ENCODE measurements at regions not wholly inside any gene's neighbourhood (a gene's known extent, or its start where the extent isn't known, plus 50 kb on each side); places are given as distances from the start of the nearest gene placed in this dataset.
"Not testable (repeated sequence)": the region's sequence is repeated elsewhere in the genome, so short reads cannot be mapped to it uniquely, and the experiment has no call there.

GRCh38 chr4:66506985-66507384 is 836.7 kb upstream of the EPHA5 start:
- no peak for DNase-seq

GRCh38 chr4:66501997-66502396 is 831.7 kb upstream of the EPHA5 start:
- DNase-seq, result no peak

- DNase-seq, result no peak
These were observed 820.4 kb upstream of the EPHA5 start for GRCh38 chr4:66490729-66491128.

- DNase-seq, result no peak
These were observed 819.6 kb upstream of the EPHA5 start for GRCh38 chr4:66489783-66490452.

GRCh38 chr4:66489370-66489769 is 819.1 kb upstream of the EPHA5 start:
- DNase-seq, result no peak

- DNase-seq, result no peak
These were observed 815.8 kb upstream of the EPHA5 start for GRCh38 chr4:66486068-66486467.

GRCh38 chr4:66482186-66482585 is 811.9 kb upstream of the EPHA5 start:
- DNase-seq, result no peak

- no peak for DNase-seq
These were observed 805.3 kb upstream of the EPHA5 start for GRCh38 chr4:66475596-66475995.

- DNase-seq, result no peak
These were observed 794.8 kb upstream of the EPHA5 start for GRCh38 chr4:66465111-66465510.

- not testable (repeated sequence) for DNase-seq
These were observed 792.6 kb upstream of the EPHA5 start for GRCh38 chr4:66462890-66463289.

GRCh38 chr4:66451741-66452140 is 781.5 kb upstream of the EPHA5 start:
- DNase-seq, result no peak

- no peak for DNase-seq
These were observed 772.7 kb upstream of the EPHA5 start for GRCh38 chr4:66443008-66443407.

GRCh38 chr4:66439508-66439907 is 769.2 kb upstream of the EPHA5 start:
- no peak for DNase-seq

- DNase-seq, result no peak
These were observed 763.4 kb upstream of the EPHA5 start for GRCh38 chr4:66433706-66434105.

GRCh38 chr4:66430856-66431255 is 760.6 kb upstream of the EPHA5 start:
- DNase-seq, result no peak

GRCh38 chr4:66429276-66429675 is 759.0 kb upstream of the EPHA5 start:
- DNase-seq, result no peak

- DNase-seq, result no peak
These were observed 746.1 kb upstream of the EPHA5 start for GRCh38 chr4:66416425-66416824.

- no peak for DNase-seq
These were observed 733.9 kb upstream of the EPHA5 start for GRCh38 chr4:66404141-66404540.

GRCh38 chr4:66376921-66377320 is 706.6 kb upstream of the EPHA5 start:
- DNase-seq, result no peak

GRCh38 chr4:66376396-66376795 is 706.1 kb upstream of the EPHA5 start:
- no peak for DNase-seq

GRCh38 chr4:66373268-66373667 is 703.0 kb upstream of the EPHA5 start:
- DNase-seq, result no peak

- DNase-seq, result no peak
These were observed 702.4 kb upstream of the EPHA5 start for GRCh38 chr4:66372706-66373105.

GRCh38 chr4:66367043-66367660 is 696.9 kb upstream of the EPHA5 start:
- no peak for DNase-seq

GRCh38 chr4:66360395-66360794 is 690.1 kb upstream of the EPHA5 start:
- DNase-seq, result not testable (repeated sequence)

- no peak for DNase-seq
These were observed 687.0 kb upstream of the EPHA5 start for GRCh38 chr4:66357316-66357715.
